ENCODE measurements at regions not wholly inside any gene's neighbourhood (a gene's known extent, or its start where the extent isn't known, plus 50 kb on each side); places are given as distances from the start of the nearest gene placed in this dataset.

- DNase-seq = no peak
Measured at GRCh38 chr2:166634706-166635105, 140.7 kb upstream of the SCN7A start.

GRCh38 chr2:166632616-166633015 lies 138.6 kb upstream of the SCN7A start:
- DNase-seq = no peak

GRCh38 chr2:166628478-166629136 lies 134.6 kb upstream of the SCN7A start:
- no peak for DNase-seq

GRCh38 chr2:166627893-166628292 lies 133.8 kb upstream of the SCN7A start:
- no peak for DNase-seq

GRCh38 chr2:166625670-166626069 lies 131.6 kb upstream of the SCN7A start:
- no peak for DNase-seq

GRCh38 chr2:166614503-166614902 lies 120.5 kb upstream of the SCN7A start:
- peak; percentile 81 to 85 for DNase-seq

- DNase-seq = peak; percentile 15 to 46
Measured at GRCh38 chr2:166614029-166614428, 120.0 kb upstream of the SCN7A start.

GRCh38 chr2:166613226-166613625 lies 119.2 kb upstream of the SCN7A start:
- no peak for DNase-seq

- DNase-seq = peak in 1 of 2 experiments; percentile 39
Measured at GRCh38 chr2:166612214-166612613, 118.2 kb upstream of the SCN7A start.

GRCh38 chr2:166610913-166611305 lies 116.9 kb upstream of the SCN7A start:
- no peak for DNase-seq

- no peak for DNase-seq
Measured at GRCh38 chr2:166610180-166610912, 116.3 kb upstream of the SCN7A start.

- DNase-seq = no peak
Measured at GRCh38 chr2:166609183-166609959, 115.3 kb upstream of the SCN7A start.

- no peak for DNase-seq
Measured at GRCh38 chr2:166607880-166608279, 113.8 kb upstream of the SCN7A start.

- DNase-seq = no peak
Measured at GRCh38 chr2:166593403-166593802, 99.4 kb upstream of the SCN7A start.

- no peak for DNase-seq
Measured at GRCh38 chr2:166592750-166593149, 98.7 kb upstream of the SCN7A start.

GRCh38 chr2:166591226-166591625 lies 97.2 kb upstream of the SCN7A start:
- DNase-seq = no peak

GRCh38 chr2:166573391-166573790 lies 79.3 kb upstream of the SCN7A start:
- DNase-seq = no peak

- DNase-seq = no peak
Measured at GRCh38 chr2:166572937-166573336, 78.9 kb upstream of the SCN7A start.

GRCh38 chr2:166568409-166568808 lies 74.4 kb upstream of the SCN7A start:
- no peak for DNase-seq

- no peak for DNase-seq
Measured at GRCh38 chr2:166565501-166565900, 71.5 kb upstream of the SCN7A start.

GRCh38 chr2:166563894-166564293 lies 69.8 kb upstream of the SCN7A start:
- no peak for DNase-seq

- no peak for DNase-seq
Measured at GRCh38 chr2:166560022-166560421, 66.0 kb upstream of the SCN7A start.

- no peak for DNase-seq
Measured at GRCh38 chr2:166550923-166551322, 56.9 kb upstream of the SCN7A start.

- DNase-seq = no peak
Measured at GRCh38 chr2:166545473-166545872, 51.4 kb upstream of the SCN7A start.

Data from NCI-H1930 (cell line).